ENCODE measurements at regions not wholly inside any gene's neighbourhood (a gene's known extent, or its start where the extent isn't known, plus 50 kb on each side); places are given as distances from the start of the nearest gene placed in this dataset.

DNA sequence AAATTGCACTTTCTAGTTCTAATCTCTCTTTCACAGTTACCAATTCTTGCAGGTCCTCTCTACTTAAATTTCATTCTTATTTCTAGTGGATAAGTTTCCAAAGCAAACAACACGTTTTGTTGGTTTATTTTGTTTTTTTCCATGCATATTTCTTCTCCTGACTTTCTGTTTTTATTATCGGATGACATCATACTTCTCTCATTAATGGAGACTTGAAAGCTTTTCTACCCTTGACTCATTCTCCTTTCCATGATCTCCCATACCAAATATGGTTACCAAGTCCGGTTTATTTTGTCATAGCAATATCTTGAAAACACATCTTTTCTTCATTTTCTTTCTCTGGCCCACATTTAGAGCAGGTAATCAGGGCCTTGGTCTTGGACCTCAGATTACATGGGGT, 796.5 kb downstream of the GALC start (continued):
- no peak for TF ChIP-seq TAF1 (conservative IDR thresholded peaks at IDR 0.05)
- TF ChIP-seq, protein P1, sequence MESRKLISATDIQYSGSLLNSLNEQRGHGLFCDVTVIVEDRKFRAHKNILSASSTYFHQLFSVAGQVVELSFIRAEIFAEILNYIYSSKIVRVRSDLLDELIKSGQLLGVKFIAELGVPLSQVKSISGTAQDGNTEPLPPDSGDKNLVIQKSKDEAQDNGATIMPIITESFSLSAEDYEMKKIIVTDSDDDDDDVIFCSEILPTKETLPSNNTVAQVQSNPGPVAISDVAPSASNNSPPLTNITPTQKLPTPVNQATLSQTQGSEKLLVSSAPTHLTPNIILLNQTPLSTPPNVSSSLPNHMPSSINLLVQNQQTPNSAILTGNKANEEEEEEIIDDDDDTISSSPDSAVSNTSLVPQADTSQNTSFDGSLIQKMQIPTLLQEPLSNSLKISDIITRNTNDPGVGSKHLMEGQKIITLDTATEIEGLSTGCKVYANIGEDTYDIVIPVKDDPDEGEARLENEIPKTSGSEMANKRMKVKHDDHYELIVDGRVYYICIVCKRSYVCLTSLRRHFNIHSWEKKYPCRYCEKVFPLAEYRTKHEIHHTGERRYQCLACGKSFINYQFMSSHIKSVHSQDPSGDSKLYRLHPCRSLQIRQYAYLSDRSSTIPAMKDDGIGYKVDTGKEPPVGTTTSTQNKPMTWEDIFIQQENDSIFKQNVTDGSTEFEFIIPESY (IDR thresholded peaks at IDR 0.05) = no peak

DNA sequence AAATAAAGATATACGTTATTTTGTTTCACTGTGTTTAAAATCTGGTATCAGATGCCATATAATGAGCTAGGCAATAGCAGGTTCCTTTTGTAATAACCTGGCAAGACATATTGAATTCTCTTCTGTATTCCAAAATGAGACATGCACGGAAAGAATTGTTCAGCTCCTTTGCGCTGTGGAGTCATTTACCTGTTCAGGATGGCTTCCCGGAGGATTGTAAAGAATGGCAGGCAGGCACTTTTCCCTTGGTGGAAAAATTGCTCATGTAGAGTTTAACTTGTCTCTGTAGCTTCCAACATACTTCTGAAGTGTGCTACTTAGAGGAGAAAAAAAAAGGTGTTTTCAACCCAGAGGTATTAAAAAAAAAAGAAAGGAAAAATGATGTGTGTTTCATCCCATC, 805.2 kb downstream of the GALC start:
- H3K27ac ChIP-seq (ENCODE audit: low read depth in 1 of 2, low read length in 2 of 2) = no peak overlapping the region
- H3K4me3 ChIP-seq (ENCODE audit: low read depth in 1 of 3, low read length in 3 of 3) = no peak overlapping the region
- H3K9me3 ChIP-seq (ENCODE audit: control insufficient read depth in 4 of 4, low read length in 3 of 4) = no peaks in the 10 kb centered on the region
- no peaks in the 10 kb centered on the region for H3K27me3 ChIP-seq (ENCODE audit: control insufficient read depth in 4 of 4, insufficient read depth in 4 of 4, low read length in 3 of 4)
- H3K9ac ChIP-seq (ENCODE audit: low read depth in 1 of 2, low read length in 2 of 2) = no peak overlapping the region
- TF ChIP-seq FOXA1 (IDR thresholded peaks at IDR 0.05) (no peak), YY1 (IDR thresholded peaks at IDR 0.05) (no peak), HNF4G (IDR thresholded peaks at IDR 0.05) (no peak), SP1 (IDR thresholded peaks at IDR 0.05) (no peak), RXRA (IDR thresholded peaks at IDR 0.05) (no peak), GABPA (IDR thresholded peaks at IDR 0.05 in 1 of 2, conservative IDR thresholded peaks at IDR 0.05 in 1 of 2) (no peak)
- TF ChIP-seq, protein P2, sequence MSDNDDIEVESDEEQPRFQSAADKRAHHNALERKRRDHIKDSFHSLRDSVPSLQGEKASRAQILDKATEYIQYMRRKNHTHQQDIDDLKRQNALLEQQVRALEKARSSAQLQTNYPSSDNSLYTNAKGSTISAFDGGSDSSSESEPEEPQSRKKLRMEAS (IDR thresholded peaks at IDR 0.05) = no peak
- WGBS = 83% methylated on average over 4 of the region's 4 CpGs
- H3K36me3 ChIP-seq (ENCODE audit: control insufficient read depth in 4 of 4, insufficient read depth in 3 of 4, low read depth in 1 of 4, low read length in 3 of 4) = no peaks in the 10 kb centered on the region
- H3K4me1 ChIP-seq (ENCODE audit: control insufficient read depth in 4 of 4, insufficient read depth in 4 of 4, low read length in 3 of 4) = no peaks in the 10 kb centered on the region
- no peak for DNase-seq (ENCODE audit: low spot score)

DNA sequence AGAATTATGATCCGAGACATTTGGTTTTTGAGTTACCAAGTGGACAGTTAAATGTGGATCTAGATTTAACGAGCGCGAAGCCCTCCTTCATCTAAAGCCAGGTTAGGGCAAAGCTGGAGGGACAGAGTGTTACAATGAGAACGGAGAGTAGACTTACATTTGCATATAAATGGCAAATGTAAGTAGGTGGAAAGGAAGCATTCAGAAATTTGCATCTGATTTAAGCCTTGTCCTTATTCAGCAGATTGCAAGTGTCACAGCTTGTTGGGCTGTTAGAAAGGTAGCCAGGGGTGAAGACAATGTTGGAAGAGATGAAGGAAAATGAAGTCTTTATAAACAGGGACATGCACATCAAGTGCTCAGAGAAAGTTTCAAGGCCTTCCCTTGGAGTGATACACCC, 806.2 kb downstream of the GALC start:
- Histone ChIP-seq H3K9ac (ENCODE audit: low read depth in 1 of 2, low read length in 2 of 2) (no peak overlapping the region), H3K4me1 (ENCODE audit: control insufficient read depth in 4 of 4, insufficient read depth in 4 of 4, low read length in 3 of 4) (no peaks in the 10 kb centered on the region), H3K36me3 (ENCODE audit: control insufficient read depth in 4 of 4, insufficient read depth in 3 of 4, low read depth in 1 of 4, low read length in 3 of 4) (no peaks in the 10 kb centered on the region), H3K27ac (ENCODE audit: low read depth in 1 of 2, low read length in 2 of 2) (no peak overlapping the region), H3K27me3 (ENCODE audit: control insufficient read depth in 4 of 4, insufficient read depth in 4 of 4, low read length in 3 of 4) (no peaks in the 10 kb centered on the region), H3K4me3 (ENCODE audit: low read depth in 1 of 3, low read length in 3 of 3) (no peak overlapping the region), H3K9me3 (ENCODE audit: control insufficient read depth in 4 of 4, low read length in 3 of 4) (no peaks in the 10 kb centered on the region)
- DNase-seq (ENCODE audit: low spot score) = no peak
- TF ChIP-seq HNF4A (conservative IDR thresholded peaks at IDR 0.05) (no peak), SP1 (IDR thresholded peaks at IDR 0.05) (no peak), FOXA2 (IDR thresholded peaks at IDR 0.05) (no peak), JUND (IDR thresholded peaks at IDR 0.05) (no peak), EGR1 (IDR thresholded peaks at IDR 0.05; ENCODE audit: low read depth in 2 of 2) (no peak), NR2F2 (IDR thresholded peaks at IDR 0.05) (no peak), FOXA1 (IDR thresholded peaks at IDR 0.05) (no peak), TAF1 (conservative IDR thresholded peaks at IDR 0.05) (no peak), RAD21 (IDR thresholded peaks at IDR 0.05) (no peak), HNF4G (IDR thresholded peaks at IDR 0.05) (no peak), RXRA (IDR thresholded peaks at IDR 0.05) (no peak), YY1 (IDR thresholded peaks at IDR 0.05) (no peak)
- TF ChIP-seq, protein P3, sequence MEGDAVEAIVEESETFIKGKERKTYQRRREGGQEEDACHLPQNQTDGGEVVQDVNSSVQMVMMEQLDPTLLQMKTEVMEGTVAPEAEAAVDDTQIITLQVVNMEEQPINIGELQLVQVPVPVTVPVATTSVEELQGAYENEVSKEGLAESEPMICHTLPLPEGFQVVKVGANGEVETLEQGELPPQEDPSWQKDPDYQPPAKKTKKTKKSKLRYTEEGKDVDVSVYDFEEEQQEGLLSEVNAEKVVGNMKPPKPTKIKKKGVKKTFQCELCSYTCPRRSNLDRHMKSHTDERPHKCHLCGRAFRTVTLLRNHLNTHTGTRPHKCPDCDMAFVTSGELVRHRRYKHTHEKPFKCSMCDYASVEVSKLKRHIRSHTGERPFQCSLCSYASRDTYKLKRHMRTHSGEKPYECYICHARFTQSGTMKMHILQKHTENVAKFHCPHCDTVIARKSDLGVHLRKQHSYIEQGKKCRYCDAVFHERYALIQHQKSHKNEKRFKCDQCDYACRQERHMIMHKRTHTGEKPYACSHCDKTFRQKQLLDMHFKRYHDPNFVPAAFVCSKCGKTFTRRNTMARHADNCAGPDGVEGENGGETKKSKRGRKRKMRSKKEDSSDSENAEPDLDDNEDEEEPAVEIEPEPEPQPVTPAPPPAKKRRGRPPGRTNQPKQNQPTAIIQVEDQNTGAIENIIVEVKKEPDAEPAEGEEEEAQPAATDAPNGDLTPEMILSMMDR (IDR thresholded peaks at IDR 0.05; ENCODE audit: low read depth, low read length, missing input control) = no peak
- TF ChIP-seq, protein P4, sequence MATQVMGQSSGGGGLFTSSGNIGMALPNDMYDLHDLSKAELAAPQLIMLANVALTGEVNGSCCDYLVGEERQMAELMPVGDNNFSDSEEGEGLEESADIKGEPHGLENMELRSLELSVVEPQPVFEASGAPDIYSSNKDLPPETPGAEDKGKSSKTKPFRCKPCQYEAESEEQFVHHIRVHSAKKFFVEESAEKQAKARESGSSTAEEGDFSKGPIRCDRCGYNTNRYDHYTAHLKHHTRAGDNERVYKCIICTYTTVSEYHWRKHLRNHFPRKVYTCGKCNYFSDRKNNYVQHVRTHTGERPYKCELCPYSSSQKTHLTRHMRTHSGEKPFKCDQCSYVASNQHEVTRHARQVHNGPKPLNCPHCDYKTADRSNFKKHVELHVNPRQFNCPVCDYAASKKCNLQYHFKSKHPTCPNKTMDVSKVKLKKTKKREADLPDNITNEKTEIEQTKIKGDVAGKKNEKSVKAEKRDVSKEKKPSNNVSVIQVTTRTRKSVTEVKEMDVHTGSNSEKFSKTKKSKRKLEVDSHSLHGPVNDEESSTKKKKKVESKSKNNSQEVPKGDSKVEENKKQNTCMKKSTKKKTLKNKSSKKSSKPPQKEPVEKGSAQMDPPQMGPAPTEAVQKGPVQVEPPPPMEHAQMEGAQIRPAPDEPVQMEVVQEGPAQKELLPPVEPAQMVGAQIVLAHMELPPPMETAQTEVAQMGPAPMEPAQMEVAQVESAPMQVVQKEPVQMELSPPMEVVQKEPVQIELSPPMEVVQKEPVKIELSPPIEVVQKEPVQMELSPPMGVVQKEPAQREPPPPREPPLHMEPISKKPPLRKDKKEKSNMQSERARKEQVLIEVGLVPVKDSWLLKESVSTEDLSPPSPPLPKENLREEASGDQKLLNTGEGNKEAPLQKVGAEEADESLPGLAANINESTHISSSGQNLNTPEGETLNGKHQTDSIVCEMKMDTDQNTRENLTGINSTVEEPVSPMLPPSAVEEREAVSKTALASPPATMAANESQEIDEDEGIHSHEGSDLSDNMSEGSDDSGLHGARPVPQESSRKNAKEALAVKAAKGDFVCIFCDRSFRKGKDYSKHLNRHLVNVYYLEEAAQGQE (IDR thresholded peaks at IDR 0.05) = no peak
- TF ChIP-seq, protein P5, sequence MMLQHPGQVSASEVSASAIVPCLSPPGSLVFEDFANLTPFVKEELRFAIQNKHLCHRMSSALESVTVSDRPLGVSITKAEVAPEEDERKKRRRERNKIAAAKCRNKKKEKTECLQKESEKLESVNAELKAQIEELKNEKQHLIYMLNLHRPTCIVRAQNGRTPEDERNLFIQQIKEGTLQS (IDR thresholded peaks at IDR 0.05) = no peak
- TF ChIP-seq, protein P2 (IDR thresholded peaks at IDR 0.05) = no peak
- TF ChIP-seq, protein P1 (IDR thresholded peaks at IDR 0.05) = no peak
- 51% methylated on average over 5 of the region's 5 CpGs for WGBS
